ENCODE measurements at regions not wholly inside any gene's neighbourhood (a gene's known extent, or its start where the extent isn't known, plus 50 kb on each side); places are given as distances from the start of the nearest gene placed in this dataset.
"Not testable (repeated sequence)": the region's sequence is repeated elsewhere in the genome, so short reads cannot be mapped to it uniquely, and the experiment has no call there.

DNA sequence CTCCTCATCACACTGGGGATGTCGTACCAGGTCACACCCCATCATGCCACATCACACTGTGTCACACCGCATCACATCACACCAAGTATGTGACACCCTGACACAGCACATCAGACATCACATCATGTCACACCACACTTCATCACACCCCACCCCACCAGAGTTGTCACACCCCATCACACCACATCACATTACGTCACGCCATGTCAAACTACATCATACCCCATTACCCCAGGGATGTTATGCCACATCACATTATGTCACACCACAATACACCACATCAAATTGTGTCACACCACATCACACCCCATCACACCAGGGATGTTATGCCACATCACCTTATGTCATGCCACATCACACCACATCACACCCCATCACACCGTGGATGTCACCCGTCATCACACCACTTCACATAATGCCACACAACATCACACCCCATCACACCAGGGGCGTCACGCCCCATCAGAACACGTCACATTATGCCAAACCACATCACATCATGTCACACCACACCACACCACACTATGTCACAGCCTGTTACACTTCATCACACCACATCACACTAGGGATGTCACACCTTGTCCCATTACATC is 133.6 kb downstream of the TMEM121 start:
- Histone ChIP-seq H3K27me3 (ENCODE audit: insufficient read depth, low read depth) (no peaks in the 10 kb centered on the region), H3K4me2 (no peak overlapping the region), H3K36me3 (ENCODE audit: insufficient read depth) (no peaks in the 10 kb centered on the region), H3K27ac (no peak overlapping the region), H3K79me2 (ENCODE audit: insufficient read depth, low read depth) (no peaks in the 10 kb centered on the region), H2AFZ (ENCODE audit: low read depth) (no peak overlapping the region), H4K20me1 (ENCODE audit: insufficient read depth) (no peaks in the 10 kb centered on the region), H3K9ac (no peak overlapping the region), H3K4me3 (IDR thresholded peaks at IDR 0.05; ENCODE audit: insufficient read depth, low read depth, low read length) (no peak overlapping the region), H3K4me1 (ENCODE audit: low read depth, poor library complexity, severe bottlenecking) (no peaks in the 10 kb centered on the region)
- TF ChIP-seq CTCF (conservative IDR thresholded peaks at IDR 0.05; ENCODE audit: low read depth, low read length) = no peak

GRCh38 chr14:105660816-105661531 is 134.6 kb downstream of the TMEM121 start:
- Histone ChIP-seq H3K27me3 (ENCODE audit: insufficient read depth, low read depth) (no peaks in the 10 kb centered on the region), H3K4me2 (no peak overlapping the region), H3K36me3 (ENCODE audit: insufficient read depth) (no peaks in the 10 kb centered on the region), H3K4me1 (ENCODE audit: low read depth, poor library complexity, severe bottlenecking) (no peaks in the 10 kb centered on the region), H4K20me1 (ENCODE audit: insufficient read depth) (no peaks in the 10 kb centered on the region), H3K4me3 (IDR thresholded peaks at IDR 0.05; ENCODE audit: insufficient read depth, low read depth, low read length) (no peak overlapping the region), H2AFZ (ENCODE audit: low read depth) (no peak overlapping the region), H3K9ac (no peak overlapping the region), H3K79me2 (ENCODE audit: insufficient read depth, low read depth) (no peaks in the 10 kb centered on the region), H3K27ac (no peak overlapping the region)
- TF ChIP-seq CTCF (conservative IDR thresholded peaks at IDR 0.05; ENCODE audit: low read depth, low read length) = no peak

GRCh38 chr14:105662043-105662442 is 135.7 kb downstream of the TMEM121 start:
- not testable (repeated sequence) for H3K4me3 ChIP-seq (IDR thresholded peaks at IDR 0.05; ENCODE audit: insufficient read depth, low read depth, low read length); H3K9ac ChIP-seq; H2AFZ ChIP-seq (ENCODE audit: low read depth); H3K27ac ChIP-seq; H4K20me1 ChIP-seq (ENCODE audit: insufficient read depth); H3K4me2 ChIP-seq; H3K36me3 ChIP-seq (ENCODE audit: insufficient read depth); H3K27me3 ChIP-seq (ENCODE audit: insufficient read depth, low read depth); H3K4me1 ChIP-seq (ENCODE audit: low read depth, poor library complexity, severe bottlenecking); H3K79me2 ChIP-seq (ENCODE audit: insufficient read depth, low read depth)

DNA sequence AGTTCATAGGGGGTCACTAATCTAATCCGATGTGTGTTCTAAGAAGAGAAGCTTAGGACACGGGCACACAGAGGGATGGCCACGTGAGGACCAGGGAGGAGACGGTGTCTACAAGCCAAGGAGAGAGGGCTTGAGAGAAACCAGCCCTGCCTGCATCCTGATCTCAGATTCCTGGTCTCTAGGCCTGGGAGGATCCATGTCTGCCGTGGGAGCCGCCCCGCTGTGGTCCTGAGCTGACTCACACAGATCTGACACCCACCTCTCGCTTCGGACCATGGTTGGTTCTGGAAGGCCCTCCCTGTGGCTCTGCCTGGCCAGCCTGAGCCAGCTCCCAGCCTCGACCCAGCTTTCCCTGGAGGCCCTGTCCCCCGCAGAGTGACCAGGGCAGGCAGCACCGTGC is 136.2 kb downstream of the TMEM121 start:
- not testable (repeated sequence) for H3K27me3 ChIP-seq (ENCODE audit: insufficient read depth, low read depth); H3K4me3 ChIP-seq (IDR thresholded peaks at IDR 0.05; ENCODE audit: insufficient read depth, low read depth, low read length); H3K4me2 ChIP-seq; H3K79me2 ChIP-seq (ENCODE audit: insufficient read depth, low read depth); H3K36me3 ChIP-seq (ENCODE audit: insufficient read depth); H3K9ac ChIP-seq; H3K4me1 ChIP-seq (ENCODE audit: low read depth, poor library complexity, severe bottlenecking); H4K20me1 ChIP-seq (ENCODE audit: insufficient read depth); H3K27ac ChIP-seq; H2AFZ ChIP-seq (ENCODE audit: low read depth)

- H3K4me1 ChIP-seq (ENCODE audit: low read depth, poor library complexity, severe bottlenecking); H4K20me1 ChIP-seq (ENCODE audit: insufficient read depth); H3K4me2 ChIP-seq; H3K27ac ChIP-seq; H3K9ac ChIP-seq; H3K79me2 ChIP-seq (ENCODE audit: insufficient read depth, low read depth); H3K4me3 ChIP-seq (IDR thresholded peaks at IDR 0.05; ENCODE audit: insufficient read depth, low read depth, low read length); H3K36me3 ChIP-seq (ENCODE audit: insufficient read depth); H3K27me3 ChIP-seq (ENCODE audit: insufficient read depth, low read depth); H2AFZ ChIP-seq (ENCODE audit: low read depth): not testable (repeated sequence)
Measured at GRCh38 chr14:105663323-105663722, 136.9 kb downstream of the TMEM121 start.

DNA sequence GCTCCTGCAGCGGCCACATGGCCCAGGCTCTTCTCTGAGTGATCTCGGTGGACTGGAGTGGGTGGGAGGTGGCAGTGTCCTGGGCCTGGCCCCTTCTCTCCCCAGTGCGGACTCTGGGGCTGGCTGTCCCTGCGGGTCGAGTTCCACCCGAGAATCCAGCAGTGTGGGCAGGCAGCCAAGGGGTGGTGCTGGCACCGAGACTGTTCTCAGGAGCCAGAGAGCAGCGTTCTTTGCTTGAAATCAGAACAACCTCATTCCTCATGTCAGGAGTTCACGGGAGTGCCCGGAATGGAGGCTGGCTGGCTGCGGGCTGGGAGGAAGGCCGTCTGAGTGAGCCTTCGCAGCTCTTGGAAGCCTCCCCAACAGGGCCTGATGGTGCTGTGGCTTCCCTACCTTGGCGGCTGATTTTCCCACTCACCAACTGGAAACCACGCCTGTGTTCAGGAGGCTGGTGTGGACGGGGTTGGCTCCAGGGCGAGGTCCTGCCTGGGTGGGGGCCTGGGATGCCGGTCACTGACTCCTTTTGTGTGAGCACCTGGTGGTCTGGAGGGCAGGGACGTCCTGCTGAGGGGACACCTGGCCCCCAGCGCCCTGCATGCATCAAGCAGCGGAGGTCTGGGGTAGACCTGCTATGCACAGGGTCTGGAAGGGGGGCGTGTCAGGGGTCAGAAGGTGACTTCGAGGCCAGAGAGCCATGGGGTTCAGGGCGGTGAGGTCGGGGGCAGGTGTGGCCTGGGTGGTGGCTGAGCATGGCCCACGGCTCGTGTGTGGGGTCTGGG is 137.6 kb downstream of the TMEM121 start:
- not testable (repeated sequence) for H3K27ac ChIP-seq; H4K20me1 ChIP-seq (ENCODE audit: insufficient read depth); H2AFZ ChIP-seq (ENCODE audit: low read depth); H3K9ac ChIP-seq; H3K4me2 ChIP-seq; H3K27me3 ChIP-seq (ENCODE audit: insufficient read depth, low read depth); H3K79me2 ChIP-seq (ENCODE audit: insufficient read depth, low read depth); H3K4me3 ChIP-seq (IDR thresholded peaks at IDR 0.05; ENCODE audit: insufficient read depth, low read depth, low read length); H3K4me1 ChIP-seq (ENCODE audit: low read depth, poor library complexity, severe bottlenecking); H3K36me3 ChIP-seq (ENCODE audit: insufficient read depth)
